T-helper 1 cell treated with Interleukin-12 subunit alpha and Interleukin-12 subunit beta and Interleukin-4 antibody, amounts not matched to agents 30 ng/mL and 1 ng/mL, for 36 hours (primary cell): ENCODE measurements at regions not wholly inside any gene's neighbourhood (a gene's known extent, or its start where the extent isn't known, plus 50 kb on each side); places are given as distances from the start of the nearest gene placed in this dataset.

Experiments
- intact Hi-C: fragments of 100-400 bp; cut with micrococcal nuclease; formaldehyde crosslinking; loops from one replicate; pipeline ENCODE4 v1.15.1; 2024

- intact Hi-C loops, result no loop called here
Measured at GRCh38 chr5:97542469-97542868, 359.4 kb upstream of the RIOK2 start.

DNA sequence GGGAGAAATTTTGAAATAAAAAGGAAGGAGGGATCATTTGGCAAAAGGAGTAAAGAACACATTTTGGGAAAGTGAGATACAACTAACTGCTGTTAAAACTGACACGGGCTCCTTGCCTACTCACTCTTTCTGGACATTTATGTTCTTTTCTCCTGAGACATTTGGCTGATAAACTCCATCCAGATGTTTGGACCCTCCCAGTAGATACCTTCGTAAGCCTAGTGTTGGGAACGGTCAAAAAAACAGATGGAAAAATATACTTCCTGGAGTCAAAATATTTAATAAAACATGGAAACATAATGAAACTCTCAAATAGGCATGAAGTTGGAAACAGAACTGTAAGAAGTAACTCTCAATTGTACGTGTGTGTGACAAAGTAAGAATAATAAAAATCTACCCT lies 360.1 kb upstream of the RIOK2 start:
- intact Hi-C loops, result no loop called here

- intact Hi-C loops, result no loop called here
Measured at GRCh38 chr5:97544240-97544639, 361.2 kb upstream of the RIOK2 start.

- intact Hi-C loops, result no loop called here
Measured at GRCh38 chr5:97544678-97545077, 361.6 kb upstream of the RIOK2 start.

- intact Hi-C loops, result no loop called here
Measured at GRCh38 chr5:97545446-97545845, 362.4 kb upstream of the RIOK2 start.

DNA sequence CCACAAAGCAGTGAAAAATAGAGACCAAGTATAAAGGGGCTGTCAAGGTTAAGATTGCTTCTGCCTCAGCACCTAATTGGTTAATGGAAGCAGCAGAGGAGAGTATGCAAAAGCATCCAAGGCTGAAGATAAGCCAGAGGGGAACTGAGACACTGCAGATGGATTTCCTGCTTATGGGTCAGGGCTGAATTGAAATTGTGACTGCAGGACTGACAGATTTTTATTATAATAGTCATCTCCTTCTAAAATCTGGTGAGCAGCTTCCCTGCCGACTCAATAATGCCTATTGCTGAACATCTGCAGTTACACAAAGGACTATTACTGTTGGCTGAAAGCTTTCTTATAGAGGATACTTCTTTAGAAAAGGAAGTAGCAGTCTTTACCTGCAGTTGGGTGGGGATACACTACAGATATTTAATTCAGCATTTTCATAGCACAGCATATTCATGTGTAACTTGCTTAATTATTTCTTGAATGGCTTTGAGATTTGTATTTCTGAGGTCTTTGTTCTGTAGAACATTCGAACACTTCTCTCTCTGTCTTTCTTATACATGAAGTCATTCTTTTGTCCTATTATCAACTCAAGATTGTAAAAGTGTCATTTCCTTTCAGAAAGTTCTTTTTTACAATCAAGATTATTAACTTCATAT lies 363.0 kb upstream of the RIOK2 start:
- intact Hi-C loops, result no loop called here

- intact Hi-C loops, result no loop called here
Measured at GRCh38 chr5:97547430-97547829, 364.4 kb upstream of the RIOK2 start.

DNA sequence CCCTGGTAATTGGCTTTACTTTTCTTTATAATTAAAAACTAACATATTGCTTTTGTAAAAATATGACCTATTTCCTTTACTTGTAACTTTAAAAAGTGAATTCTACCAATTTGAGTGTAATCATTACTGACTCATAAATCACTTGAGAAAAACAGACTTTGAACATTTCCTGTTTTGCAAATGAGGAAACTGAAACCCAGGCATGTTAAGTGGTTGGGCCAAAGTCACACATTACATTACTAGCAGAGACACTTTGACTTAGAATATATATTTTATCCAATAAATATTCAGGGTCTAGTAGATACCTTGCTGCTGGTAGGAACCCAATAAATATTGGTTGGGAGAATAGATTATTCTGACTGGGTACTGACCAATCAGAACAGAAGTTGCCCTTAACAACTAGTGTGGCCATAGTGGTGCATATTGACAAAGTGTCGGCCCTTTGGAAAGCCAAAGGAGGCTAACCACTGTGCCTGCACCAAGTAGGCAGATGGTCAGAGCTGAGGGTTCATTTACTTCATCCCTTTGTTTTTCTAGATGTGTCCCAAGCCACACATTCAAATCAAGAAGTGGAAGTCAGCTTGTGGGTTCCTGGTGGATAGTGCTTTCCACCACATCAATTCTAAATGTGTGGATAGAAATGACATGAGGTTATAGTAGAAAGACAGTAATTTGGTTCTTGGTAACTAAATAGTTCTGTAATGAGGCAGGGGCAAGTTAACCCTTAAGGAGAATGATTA lies 365.1 kb upstream of the RIOK2 start:
- intact Hi-C loops, result loop anchor here (1.0 kb wide), 1 partner anchor 1225 kb away; the partner anchor contains the start of gene RGMB

GRCh38 chr5:97548739-97549080 lies 365.7 kb upstream of the RIOK2 start:
- intact Hi-C loops, result loop anchor here (1.0 kb wide), 1 partner anchor 1225 kb away; the partner anchor contains the start of gene RGMB

DNA sequence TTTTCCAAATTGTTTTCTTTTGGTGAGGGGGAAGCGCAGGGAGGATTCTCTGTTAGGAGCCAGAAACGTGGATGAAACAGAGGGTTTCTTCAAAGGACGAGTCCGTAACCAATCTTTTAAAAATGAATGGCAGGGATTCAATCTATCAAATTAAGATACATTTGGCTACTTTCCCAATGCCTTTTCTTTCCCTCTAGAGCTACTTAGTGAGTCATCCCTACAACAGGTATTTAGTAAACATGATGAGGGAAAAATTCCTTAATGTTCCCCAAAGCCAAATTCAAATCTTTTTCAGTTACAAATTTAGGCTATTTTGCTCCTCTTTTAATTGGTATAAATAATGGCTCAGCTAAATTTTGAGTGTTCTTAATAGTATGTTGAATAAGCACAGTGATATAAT lies 366.4 kb upstream of the RIOK2 start:
- intact Hi-C loops, result no loop called here

DNA sequence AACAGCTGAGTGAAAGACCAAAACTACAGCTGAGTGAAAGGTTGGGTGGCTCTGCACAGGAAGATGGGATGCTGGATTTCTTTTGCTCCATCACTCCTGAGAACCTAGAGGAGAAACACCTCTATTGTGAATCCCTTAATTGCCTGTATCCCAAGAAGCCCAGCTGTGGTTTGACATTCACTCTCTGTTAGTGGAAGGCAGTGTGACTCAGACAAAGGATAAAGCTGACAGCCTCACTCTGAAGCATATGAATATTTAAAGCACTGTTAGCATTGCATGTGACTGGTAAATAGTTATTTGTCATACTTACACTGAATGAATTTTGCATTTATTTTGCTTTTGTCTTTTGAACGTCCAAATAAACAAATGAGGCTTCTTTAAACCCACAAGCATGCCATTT lies 367.1 kb upstream of the RIOK2 start:
- intact Hi-C loops, result no loop called here

- intact Hi-C loops, result no loop called here
Measured at GRCh38 chr5:97550818-97551217, 367.8 kb upstream of the RIOK2 start.

- intact Hi-C loops, result no loop called here
Measured at GRCh38 chr5:97553604-97554452, 370.8 kb upstream of the RIOK2 start.

GRCh38 chr5:97554977-97555643 lies 372.1 kb upstream of the RIOK2 start:
- intact Hi-C loops, result no loop called here

GRCh38 chr5:97555644-97555981 lies 372.6 kb upstream of the RIOK2 start:
- intact Hi-C loops, result no loop called here

DNA sequence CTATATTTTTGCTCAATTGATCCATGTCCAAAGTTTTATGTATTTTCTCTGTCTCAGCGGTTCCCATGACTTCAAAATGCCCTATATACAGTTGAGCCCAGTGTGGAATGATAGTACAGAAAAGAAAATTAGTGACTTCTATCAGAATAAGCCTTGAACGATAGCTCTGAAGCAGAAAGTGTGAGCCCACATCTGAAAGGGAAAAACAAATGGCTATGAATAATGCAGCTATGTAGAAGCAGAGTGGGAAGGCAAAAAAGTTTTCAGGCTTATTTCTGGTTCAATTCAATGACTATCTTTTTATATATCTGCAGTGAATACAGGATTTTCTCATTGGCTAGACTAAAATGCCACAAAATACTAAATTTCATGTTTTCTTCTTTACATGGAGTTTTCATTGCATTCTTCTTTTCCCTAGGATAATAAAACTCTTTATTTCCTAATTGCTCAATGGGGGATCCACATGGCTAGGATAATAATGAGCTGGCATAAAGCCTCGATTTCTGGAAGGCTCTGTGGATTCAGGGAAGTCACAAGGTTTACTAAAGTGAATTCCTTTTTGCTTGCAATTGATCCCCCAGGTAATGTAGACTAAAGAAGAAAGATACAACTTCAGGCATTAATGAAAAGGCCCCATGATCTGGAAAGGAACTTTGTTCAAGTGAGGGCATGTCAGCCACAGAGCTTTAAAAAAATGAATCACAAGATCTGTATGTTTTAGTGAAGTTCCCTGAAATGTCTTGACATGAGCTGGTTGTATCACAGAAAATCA lies 377.0 kb upstream of the RIOK2 start:
- intact Hi-C loops, result no loop called here

DNA sequence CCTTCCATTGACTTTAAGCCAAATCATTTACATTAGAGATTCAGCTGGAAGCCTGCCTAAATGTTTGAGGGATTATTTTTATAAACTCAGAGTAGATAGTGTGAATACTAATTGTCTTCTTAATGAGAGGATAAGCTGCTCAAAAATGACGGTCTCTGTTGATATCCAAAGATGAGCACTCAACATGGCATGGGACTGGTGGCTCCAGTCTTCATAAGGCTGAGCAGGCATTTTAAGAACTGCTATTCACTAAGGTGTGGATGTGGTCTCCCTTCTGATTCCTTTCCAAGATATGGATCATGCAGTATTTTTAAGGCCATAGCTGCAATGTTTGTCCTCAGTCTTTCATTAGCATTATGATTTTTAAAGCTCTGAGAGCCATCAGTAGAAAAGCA lies 377.5 kb upstream of the RIOK2 start:
- intact Hi-C loops, result no loop called here

DNA sequence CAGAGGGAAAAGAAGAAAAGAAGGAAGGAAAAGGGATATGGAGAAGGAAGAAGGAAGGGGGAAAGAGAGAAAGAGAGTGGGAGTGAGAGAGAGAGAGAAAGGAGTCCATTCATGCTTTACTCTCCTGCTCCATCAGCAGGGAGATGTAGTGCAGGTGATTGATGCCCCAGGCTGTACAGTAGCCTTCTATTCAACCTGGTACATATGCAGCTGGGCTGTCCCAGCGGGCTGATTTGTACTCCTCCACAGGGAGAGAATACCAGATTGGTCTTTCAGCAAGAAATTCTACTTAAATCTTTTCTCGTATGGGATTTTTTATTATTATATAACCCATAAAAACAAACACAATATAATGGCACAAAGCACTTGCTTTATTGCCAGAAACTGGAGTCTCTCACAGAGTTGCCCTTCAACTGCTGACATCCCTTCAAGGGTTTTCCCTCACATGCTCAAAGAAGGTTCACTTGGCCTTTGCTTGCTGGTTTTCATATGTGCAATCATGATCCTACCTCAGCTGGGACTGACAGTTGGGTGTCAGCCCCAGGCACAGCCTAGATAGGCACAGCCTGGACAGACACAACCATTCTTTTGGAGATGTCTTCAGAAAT lies 380.1 kb upstream of the RIOK2 start:
- intact Hi-C loops, result no loop called here

DNA sequence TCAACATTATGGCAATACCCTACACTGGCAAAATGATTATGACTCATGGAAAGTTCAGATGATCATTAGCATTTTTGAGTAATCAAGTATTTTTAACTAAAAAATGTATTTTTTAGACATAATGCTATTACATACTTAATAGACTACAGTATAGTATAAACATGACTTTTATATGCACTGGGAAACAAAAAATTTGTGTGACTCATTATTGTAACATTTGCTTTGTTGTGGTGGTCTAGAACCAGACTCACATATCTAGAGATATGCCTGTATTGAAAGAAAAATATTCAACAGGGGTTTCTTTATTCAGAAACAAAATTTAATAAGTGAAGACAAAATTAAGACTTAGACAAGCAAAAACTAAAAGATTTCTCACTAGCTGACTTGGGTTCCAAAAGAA lies 385.3 kb upstream of the RIOK2 start:
- intact Hi-C loops, result no loop called here

- intact Hi-C loops, result no loop called here
Measured at GRCh38 chr5:97570242-97570641, 387.2 kb upstream of the RIOK2 start.

DNA sequence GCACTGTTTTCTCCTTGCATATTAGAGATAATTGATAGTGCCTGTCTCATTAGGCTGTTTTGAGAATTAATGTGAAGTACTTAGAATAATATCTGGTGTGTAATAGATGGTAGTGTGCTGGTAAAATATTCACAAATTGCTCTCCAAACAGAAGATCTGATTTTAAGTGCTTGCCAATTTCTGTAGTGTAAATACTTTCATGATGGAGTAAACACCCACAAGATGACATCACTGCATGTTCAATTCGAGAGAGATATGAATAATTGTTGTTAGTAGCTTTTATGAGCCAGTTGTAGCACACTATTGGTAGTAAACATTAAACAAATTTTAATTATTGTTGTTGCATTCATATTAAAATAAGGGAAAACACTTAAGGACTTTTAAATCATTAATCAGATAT lies 392.3 kb upstream of the RIOK2 start:
- intact Hi-C loops, result no loop called here
